NCI-H2196 treated with DMSO at 0.1 percent for 48 hours (cell line): ENCODE measurements at regions not wholly inside any gene's neighbourhood (a gene's known extent, or its start where the extent isn't known, plus 50 kb on each side); places are given as distances from the start of the nearest gene placed in this dataset.

Experiments
- DNase-seq: peaks from one replicate; lab custom pipeline; 2025; ENCODE audit not compliant: unreplicated experiment; lab: John Stamatoyannopoulos, UW

- DNase-seq, result no peak
Observed at GRCh38 chr4:181475359-181475758, 767.8 kb upstream of the TENM3 start.

- DNase-seq, result no peak
Observed at GRCh38 chr4:181475781-181476507, 767.3 kb upstream of the TENM3 start.

GRCh38 chr4:181476508-181476890 is 766.7 kb upstream of the TENM3 start:
- DNase-seq, result no peak

GRCh38 chr4:181477591-181477990 is 765.6 kb upstream of the TENM3 start:
- DNase-seq, result no peak

- no peak for DNase-seq
Observed at GRCh38 chr4:181478656-181479055, 764.5 kb upstream of the TENM3 start.

GRCh38 chr4:181479141-181479540 is 764.1 kb upstream of the TENM3 start:
- DNase-seq, result no peak

- no peak for DNase-seq
Observed at GRCh38 chr4:181484396-181484795, 758.8 kb upstream of the TENM3 start.

- DNase-seq, result no peak
Observed at GRCh38 chr4:181488926-181489325, 754.3 kb upstream of the TENM3 start.

- DNase-seq, result no peak
Observed at GRCh38 chr4:181498148-181498547, 745.1 kb upstream of the TENM3 start.

- DNase-seq, result no peak
Observed at GRCh38 chr4:181502611-181503010, 740.6 kb upstream of the TENM3 start.

- DNase-seq, result no peak
Observed at GRCh38 chr4:181503687-181504390, 739.4 kb upstream of the TENM3 start.

- no peak for DNase-seq
Observed at GRCh38 chr4:181504924-181505323, 738.3 kb upstream of the TENM3 start.

- no peak for DNase-seq
Observed at GRCh38 chr4:181507180-181507835, 735.9 kb upstream of the TENM3 start.

- no peak for DNase-seq
Observed at GRCh38 chr4:181507938-181508337, 735.3 kb upstream of the TENM3 start.

GRCh38 chr4:181508601-181509000 is 734.6 kb upstream of the TENM3 start:
- DNase-seq, result no peak

GRCh38 chr4:181509073-181509472 is 734.1 kb upstream of the TENM3 start:
- no peak for DNase-seq

- DNase-seq, result no peak
Observed at GRCh38 chr4:181517491-181517890, 725.7 kb upstream of the TENM3 start.

- DNase-seq, result no peak
Observed at GRCh38 chr4:181520790-181521189, 722.4 kb upstream of the TENM3 start.

- no peak for DNase-seq
Observed at GRCh38 chr4:181523973-181524372, 719.2 kb upstream of the TENM3 start.

GRCh38 chr4:181524499-181524898 is 718.7 kb upstream of the TENM3 start:
- DNase-seq, result no peak

- no peak for DNase-seq
Observed at GRCh38 chr4:181525634-181526033, 717.6 kb upstream of the TENM3 start.

GRCh38 chr4:181528570-181529184 is 714.5 kb upstream of the TENM3 start:
- peak; percentile 14 for DNase-seq
